ENCODE measurements at regions not wholly inside any gene's neighbourhood (a gene's known extent, or its start where the extent isn't known, plus 50 kb on each side); places are given as distances from the start of the nearest gene placed in this dataset.
A peak's percentile ranks its signal among the peaks of the same experiment; 100 is the strongest.

GRCh38 chr4:145316897-145317574 lies 136.6 kb upstream of the OTUD4 start:
- Histone ChIP-seq H3K27ac (no peak overlapping the region), H4K20me1 (ENCODE audit: insufficient read depth) (no peaks in the 10 kb centered on the region), H2AFZ (no peak overlapping the region), H3K36me3 (ENCODE audit: low read depth) (no peaks in the 10 kb centered on the region), H3K4me2 (ENCODE audit: unreplicated experiment) (no peak overlapping the region), H3K79me2 (ENCODE audit: insufficient read depth) (no peaks in the 10 kb centered on the region), H3K27me3 (replicated peaks; ENCODE audit: insufficient read depth) (no peaks in the 10 kb centered on the region), H3K4me3 (no peak overlapping the region), H3F3A (ENCODE audit: insufficient read depth) (0 out of 2 replicates have a peak, but pooled peaks cover 5% of the 10 kb centered on the region), H3K9me3 (ENCODE audit: low read depth) (no peaks in the 10 kb centered on the region), H3K9ac (no peak overlapping the region), H3K9me2 (ENCODE audit: insufficient read depth) (no peaks in the 10 kb centered on the region), H3K4me1 (ENCODE audit: insufficient read depth) (no peaks in the 10 kb centered on the region)
- WGBS, 2 experiments (ENCODE audit: low coverage in 1 of 2, low lambda C conversion rate in 2 of 2, missing lambda C conversion rate in 2 of 2): 88 to 93% methylated on average over 2 of the region's 2 CpGs
- DNase-seq: no peak
- in situ Hi-C loops (cut with MboI): no loop called here
- no peak for TF ChIP-seq EZH2 (IDR thresholded peaks at IDR 0.05; ENCODE audit: insufficient read depth, poor library complexity, severe bottlenecking)
- no peak for TF ChIP-seq EZH2phosphoT487 (IDR thresholded peaks at IDR 0.05; ENCODE audit: insufficient read depth, low read depth)

- H3K4me1 ChIP-seq (ENCODE audit: insufficient read depth): no peaks in the 10 kb centered on the region
- peak; percentile 39 for DNase-seq
Measured at GRCh38 chr4:145315811-145316225, 135.4 kb upstream of the OTUD4 start.

DNA sequence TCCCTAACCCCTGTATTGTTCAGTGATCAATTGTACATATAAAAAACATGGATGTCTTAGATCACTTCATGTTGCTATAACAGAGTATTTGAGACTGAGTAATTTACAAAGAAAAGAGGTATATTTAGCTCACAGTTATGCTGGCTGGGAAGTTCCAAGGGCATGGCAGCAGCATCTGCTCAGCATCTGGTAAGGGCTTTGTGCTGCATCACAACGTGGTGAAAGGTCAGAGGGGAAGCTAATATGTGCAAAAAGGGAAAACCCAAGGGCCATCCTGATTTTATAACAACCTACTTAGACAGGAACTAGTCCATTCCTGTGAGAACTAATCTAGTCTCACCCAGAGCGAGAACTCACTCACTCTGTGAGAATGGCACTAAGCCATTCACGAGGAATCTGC lies 128.2 kb upstream of the OTUD4 start:
- in situ Hi-C loops (cut with MboI): no loop called here
- H3K27ac ChIP-seq: no peak overlapping the region
- DNase-seq: no peak

More at GRCh38 chr4:145315811-145316225, 135.4 kb upstream of the OTUD4 start:
- Histone ChIP-seq H3K27ac (no peak overlapping the region), H3K27me3 (replicated peaks; ENCODE audit: insufficient read depth) (no peaks in the 10 kb centered on the region), H4K20me1 (ENCODE audit: insufficient read depth) (no peaks in the 10 kb centered on the region), H3K4me2 (ENCODE audit: unreplicated experiment) (no peak overlapping the region), H3K9me3 (ENCODE audit: low read depth) (no peaks in the 10 kb centered on the region), H3K9ac (no peak overlapping the region), H2AFZ (no peak overlapping the region), H3K4me3 (no peak overlapping the region), H3F3A (ENCODE audit: insufficient read depth) (0 out of 2 replicates have a peak, but pooled peaks cover 5% of the 10 kb centered on the region), H3K36me3 (ENCODE audit: low read depth) (no peaks in the 10 kb centered on the region), H3K9me2 (ENCODE audit: insufficient read depth) (no peaks in the 10 kb centered on the region), H3K79me2 (ENCODE audit: insufficient read depth) (no peaks in the 10 kb centered on the region)
- TF ChIP-seq EZH2phosphoT487 (IDR thresholded peaks at IDR 0.05; ENCODE audit: insufficient read depth, low read depth) (no peak), EZH2 (IDR thresholded peaks at IDR 0.05; ENCODE audit: insufficient read depth, poor library complexity, severe bottlenecking) (no peak)
- in situ Hi-C loops (cut with MboI): no loop called here

GRCh38 chr4:145307763-145308430 lies 127.5 kb upstream of the OTUD4 start:
- H3K36me3 ChIP-seq (ENCODE audit: low read depth): no peaks in the 10 kb centered on the region
- 71 to 76% methylated on average over 4 of the region's 4 CpGs for WGBS, 2 experiments (ENCODE audit: low coverage in 1 of 2, low lambda C conversion rate in 2 of 2, missing lambda C conversion rate in 2 of 2)
- no peak overlapping the region for H3K27ac ChIP-seq
- TF ChIP-seq EZH2phosphoT487 (IDR thresholded peaks at IDR 0.05; ENCODE audit: insufficient read depth, low read depth): no peak
- no peak for TF ChIP-seq EZH2 (IDR thresholded peaks at IDR 0.05; ENCODE audit: insufficient read depth, poor library complexity, severe bottlenecking)
- DNase-seq: peak; percentile 26
- H4K20me1 ChIP-seq (ENCODE audit: insufficient read depth): no peaks in the 10 kb centered on the region
- H3K27me3 ChIP-seq (replicated peaks; ENCODE audit: insufficient read depth): no peaks in the 10 kb centered on the region
- H3K9me3 ChIP-seq (ENCODE audit: low read depth): no peaks in the 10 kb centered on the region
- no peaks in the 10 kb centered on the region for H3K79me2 ChIP-seq (ENCODE audit: insufficient read depth)
- H3F3A ChIP-seq (ENCODE audit: insufficient read depth): no peaks in the 10 kb centered on the region
- H2AFZ ChIP-seq: no peak overlapping the region
- no peaks in the 10 kb centered on the region for H3K4me1 ChIP-seq (ENCODE audit: insufficient read depth)
- in situ Hi-C loops (cut with MboI): no loop called here
- no peaks in the 10 kb centered on the region for H3K9me2 ChIP-seq (ENCODE audit: insufficient read depth)
- no peak overlapping the region for H3K9ac ChIP-seq
- no peak overlapping the region for H3K4me2 ChIP-seq (ENCODE audit: unreplicated experiment)
- no peak overlapping the region for H3K4me3 ChIP-seq

More for the DNA sequence above, 128.2 kb upstream of the OTUD4 start:
- Histone ChIP-seq H3K36me3 (ENCODE audit: low read depth) (no peaks in the 10 kb centered on the region), H3K4me1 (ENCODE audit: insufficient read depth) (no peaks in the 10 kb centered on the region), H3K9me2 (ENCODE audit: insufficient read depth) (no peaks in the 10 kb centered on the region), H3F3A (ENCODE audit: insufficient read depth) (no peaks in the 10 kb centered on the region), H3K79me2 (ENCODE audit: insufficient read depth) (no peaks in the 10 kb centered on the region), H3K4me2 (ENCODE audit: unreplicated experiment) (no peak overlapping the region), H4K20me1 (ENCODE audit: insufficient read depth) (no peaks in the 10 kb centered on the region), H3K9me3 (ENCODE audit: low read depth) (no peaks in the 10 kb centered on the region), H3K27me3 (replicated peaks; ENCODE audit: insufficient read depth) (no peaks in the 10 kb centered on the region), H3K9ac (no peak overlapping the region), H2AFZ (no peak overlapping the region), H3K4me3 (no peak overlapping the region)
- 54 to 55% methylated on average over 3 of the region's 3 CpGs for WGBS, 2 experiments (ENCODE audit: low coverage in 1 of 2, low lambda C conversion rate in 2 of 2, missing lambda C conversion rate in 2 of 2)
- no peak for TF ChIP-seq EZH2phosphoT487 (IDR thresholded peaks at IDR 0.05; ENCODE audit: insufficient read depth, low read depth)
- TF ChIP-seq EZH2 (IDR thresholded peaks at IDR 0.05; ENCODE audit: insufficient read depth, poor library complexity, severe bottlenecking): no peak

All from GM23248 (cell line).